ENCODE measurements at regions not wholly inside any gene's neighbourhood (a gene's known extent, or its start where the extent isn't known, plus 50 kb on each side); places are given as distances from the start of the nearest gene placed in this dataset.

DNA sequence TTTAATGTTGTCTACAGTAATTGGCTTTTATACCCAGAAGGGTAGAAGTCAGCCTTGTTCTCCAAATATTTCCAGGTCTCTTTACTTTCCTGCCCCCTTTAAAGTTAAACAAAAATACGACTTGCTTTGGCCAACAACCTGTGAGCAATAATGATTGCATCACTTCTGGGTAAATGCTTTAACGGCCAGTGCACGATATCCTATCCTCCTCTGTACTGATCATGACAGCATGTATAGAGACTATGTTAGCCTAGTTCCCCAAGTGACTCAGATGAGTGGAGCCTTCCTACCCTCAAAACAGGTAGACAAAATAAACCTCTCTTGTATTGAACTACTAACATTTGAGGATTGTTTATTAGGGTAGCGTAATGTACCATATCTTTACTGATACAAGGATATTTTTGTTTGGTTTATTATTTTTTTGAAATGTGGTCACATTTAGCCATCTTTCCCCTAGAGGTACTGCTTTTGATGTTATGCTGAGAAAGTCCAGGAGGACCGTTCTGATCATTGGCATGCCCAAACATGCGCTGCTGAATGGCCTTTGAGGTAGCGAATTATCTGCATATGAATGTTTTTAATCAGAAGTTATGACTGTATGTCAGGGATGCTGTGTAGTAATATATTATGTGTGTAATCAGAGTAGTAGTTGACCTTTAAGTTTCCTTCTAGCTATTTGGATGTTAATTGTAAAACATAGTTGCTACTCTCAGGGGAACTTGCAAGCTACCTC, 262.6 kb upstream of the DCC start (continued):
- TF ChIP-seq TSHZ2 (CRISPR knock-in tag; IDR thresholded peaks at IDR 0.05), result no peak

DNA sequence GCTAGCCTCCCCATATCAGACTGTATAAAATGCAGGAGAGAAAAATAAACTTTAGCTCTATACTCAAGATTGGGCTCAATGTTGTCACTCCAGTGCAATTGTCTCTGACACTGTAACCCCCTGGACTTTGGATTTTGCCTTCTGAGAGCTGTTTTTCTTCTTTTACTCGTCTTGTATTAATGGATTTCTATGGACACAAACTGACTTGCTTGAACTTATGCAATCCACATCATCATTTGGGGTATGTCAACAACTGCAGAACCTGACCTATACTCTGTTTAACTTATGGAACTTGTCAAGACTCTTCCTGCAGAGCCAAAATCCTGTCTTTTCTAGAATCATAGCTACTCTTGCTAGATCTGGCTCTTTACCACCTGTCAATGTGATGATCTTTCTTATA, 257.8 kb upstream of the DCC start:
- ATAC-seq, result no peak
- TF ChIP-seq, protein P1, sequence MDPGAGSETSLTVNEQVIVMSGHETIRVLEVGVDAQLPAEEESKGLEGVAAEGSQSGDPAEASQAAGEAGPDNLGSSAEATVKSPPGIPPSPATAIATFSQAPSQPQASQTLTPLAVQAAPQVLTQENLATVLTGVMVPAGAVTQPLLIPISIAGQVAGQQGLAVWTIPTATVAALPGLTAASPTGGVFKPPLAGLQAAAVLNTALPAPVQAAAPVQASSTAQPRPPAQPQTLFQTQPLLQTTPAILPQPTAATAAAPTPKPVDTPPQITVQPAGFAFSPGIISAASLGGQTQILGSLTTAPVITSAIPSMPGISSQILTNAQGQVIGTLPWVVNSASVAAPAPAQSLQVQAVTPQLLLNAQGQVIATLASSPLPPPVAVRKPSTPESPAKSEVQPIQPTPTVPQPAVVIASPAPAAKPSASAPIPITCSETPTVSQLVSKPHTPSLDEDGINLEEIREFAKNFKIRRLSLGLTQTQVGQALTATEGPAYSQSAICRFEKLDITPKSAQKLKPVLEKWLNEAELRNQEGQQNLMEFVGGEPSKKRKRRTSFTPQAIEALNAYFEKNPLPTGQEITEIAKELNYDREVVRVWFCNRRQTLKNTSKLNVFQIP (CRISPR knock-in tag; IDR thresholded peaks at IDR 0.05; ENCODE audit: borderline replicate concordance, low read depth), result no peak
- TF ChIP-seq ZNF70 (CRISPR knock-in tag; IDR thresholded peaks at IDR 0.05) (no peak), ZNF8 (CRISPR knock-in tag; IDR thresholded peaks at IDR 0.05) (no peak), ARNTL (CRISPR knock-in tag; IDR thresholded peaks at IDR 0.05; ENCODE audit: borderline replicate concordance, low read depth) (no peak), OSR1 (CRISPR knock-in tag; IDR thresholded peaks at IDR 0.05) (no peak), SNAI2 (CRISPR knock-in tag; IDR thresholded peaks at IDR 0.05) (no peak), GLIS3 (CRISPR knock-in tag; IDR thresholded peaks at IDR 0.05) (no peak), RARB (CRISPR knock-in tag; IDR thresholded peaks at IDR 0.05) (no peak), TSHZ2 (CRISPR knock-in tag; IDR thresholded peaks at IDR 0.05) (no peak), TCF4 (CRISPR knock-in tag; IDR thresholded peaks at IDR 0.05; ENCODE audit: borderline replicate concordance) (no peak), ZNF565 (CRISPR knock-in tag; conservative IDR thresholded peaks at IDR 0.05; ENCODE audit: low read depth) (no peak), ISL1 (CRISPR knock-in tag; IDR thresholded peaks at IDR 0.05) (no peak), TOX (CRISPR knock-in tag; IDR thresholded peaks at IDR 0.05; ENCODE audit: borderline replicate concordance) (no peak)
- TF ChIP-seq, protein P2, sequence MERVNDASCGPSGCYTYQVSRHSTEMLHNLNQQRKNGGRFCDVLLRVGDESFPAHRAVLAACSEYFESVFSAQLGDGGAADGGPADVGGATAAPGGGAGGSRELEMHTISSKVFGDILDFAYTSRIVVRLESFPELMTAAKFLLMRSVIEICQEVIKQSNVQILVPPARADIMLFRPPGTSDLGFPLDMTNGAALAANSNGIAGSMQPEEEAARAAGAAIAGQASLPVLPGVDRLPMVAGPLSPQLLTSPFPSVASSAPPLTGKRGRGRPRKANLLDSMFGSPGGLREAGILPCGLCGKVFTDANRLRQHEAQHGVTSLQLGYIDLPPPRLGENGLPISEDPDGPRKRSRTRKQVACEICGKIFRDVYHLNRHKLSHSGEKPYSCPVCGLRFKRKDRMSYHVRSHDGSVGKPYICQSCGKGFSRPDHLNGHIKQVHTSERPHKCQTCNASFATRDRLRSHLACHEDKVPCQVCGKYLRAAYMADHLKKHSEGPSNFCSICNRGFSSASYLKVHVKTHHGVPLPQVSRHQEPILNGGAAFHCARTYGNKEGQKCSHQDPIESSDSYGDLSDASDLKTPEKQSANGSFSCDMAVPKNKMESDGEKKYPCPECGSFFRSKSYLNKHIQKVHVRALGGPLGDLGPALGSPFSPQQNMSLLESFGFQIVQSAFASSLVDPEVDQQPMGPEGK (CRISPR knock-in tag; IDR thresholded peaks at IDR 0.05; ENCODE audit: borderline replicate concordance), result no peak
- TF ChIP-seq, protein P3, sequence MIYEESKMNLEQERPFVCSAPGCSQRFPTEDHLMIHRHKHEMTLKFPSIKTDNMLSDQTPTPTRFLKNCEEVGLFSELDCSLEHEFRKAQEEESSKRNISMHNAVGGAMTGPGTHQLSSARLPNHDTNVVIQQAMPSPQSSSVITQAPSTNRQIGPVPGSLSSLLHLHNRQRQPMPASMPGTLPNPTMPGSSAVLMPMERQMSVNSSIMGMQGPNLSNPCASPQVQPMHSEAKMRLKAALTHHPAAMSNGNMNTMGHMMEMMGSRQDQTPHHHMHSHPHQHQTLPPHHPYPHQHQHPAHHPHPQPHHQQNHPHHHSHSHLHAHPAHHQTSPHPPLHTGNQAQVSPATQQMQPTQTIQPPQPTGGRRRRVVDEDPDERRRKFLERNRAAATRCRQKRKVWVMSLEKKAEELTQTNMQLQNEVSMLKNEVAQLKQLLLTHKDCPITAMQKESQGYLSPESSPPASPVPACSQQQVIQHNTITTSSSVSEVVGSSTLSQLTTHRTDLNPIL (CRISPR knock-in tag; IDR thresholded peaks at IDR 0.05; ENCODE audit: low read depth), result no peak

- ATAC-seq, result no peak
- TF ChIP-seq TSHZ2 (CRISPR knock-in tag; IDR thresholded peaks at IDR 0.05), result no peak
- no peak for TF ChIP-seq ZNF8 (CRISPR knock-in tag; IDR thresholded peaks at IDR 0.05)
- no peak for TF ChIP-seq ZFP30 (CRISPR knock-in tag; IDR thresholded peaks at IDR 0.05)
- TF ChIP-seq CSRNP3 (CRISPR knock-in tag; IDR thresholded peaks at IDR 0.05), result no peak
- no peak for TF ChIP-seq PPARA (CRISPR knock-in tag; IDR thresholded peaks at IDR 0.05; ENCODE audit: borderline replicate concordance)
- no peak for TF ChIP-seq ISL1 (CRISPR knock-in tag; IDR thresholded peaks at IDR 0.05)
- no peak for TF ChIP-seq ARNTL (CRISPR knock-in tag; IDR thresholded peaks at IDR 0.05; ENCODE audit: borderline replicate concordance, low read depth)
- TF ChIP-seq, protein P2 (CRISPR knock-in tag; IDR thresholded peaks at IDR 0.05; ENCODE audit: borderline replicate concordance), result no peak
- no peak for TF ChIP-seq CSDC2 (CRISPR knock-in tag; IDR thresholded peaks at IDR 0.05)
Measured at GRCh38 chr18:52087140-52087539, 252.9 kb upstream of the DCC start.

Data from SK-N-SH treated with all-trans-retinoic acid at 6 μM for 48 hours (cell line).